Liver (tissue), 3 donors: ENCODE measurements at regions not wholly inside any gene's neighbourhood (a gene's known extent, or its start where the extent isn't known, plus 50 kb on each side); places are given as distances from the start of the nearest gene placed in this dataset.

Experiments
- ATF3 ChIP-seq: IDR thresholded peaks from 2 replicates; pipeline ENCODE4 v1.6.1; 2016; ENCODE audit warnings: antibody characterized with exemption
- NR2F2 ChIP-seq: IDR thresholded peaks from 2 replicates; pipeline ENCODE4 v1.6.1; 2016; ENCODE audit warnings: antibody characterized with exemption
- TAF1 ChIP-seq: conservative IDR thresholded peaks from 2 replicates; pipeline ENCODE4 v1.6.1; 2016; ENCODE audit warnings: antibody characterized with exemption, mild to moderate bottlenecking
- TF ChIP-seq, protein P1 (sequence below): IDR thresholded peaks from 2 replicates; pipeline ENCODE4 v1.6.1; 2016; ENCODE audit warnings: antibody characterized with exemption
- TF ChIP-seq, protein P2 (sequence below): fragments of 150-350 bp; IDR thresholded peaks from 2 replicates; pipeline ENCODE4 v1.5.1; 2017; ENCODE audit warnings: improper control_type of control experiment, low read depth, low read length; ENCODE audit not compliant: missing input control
- donor health status: healthy.
- donor health status: healthy.

DNA sequence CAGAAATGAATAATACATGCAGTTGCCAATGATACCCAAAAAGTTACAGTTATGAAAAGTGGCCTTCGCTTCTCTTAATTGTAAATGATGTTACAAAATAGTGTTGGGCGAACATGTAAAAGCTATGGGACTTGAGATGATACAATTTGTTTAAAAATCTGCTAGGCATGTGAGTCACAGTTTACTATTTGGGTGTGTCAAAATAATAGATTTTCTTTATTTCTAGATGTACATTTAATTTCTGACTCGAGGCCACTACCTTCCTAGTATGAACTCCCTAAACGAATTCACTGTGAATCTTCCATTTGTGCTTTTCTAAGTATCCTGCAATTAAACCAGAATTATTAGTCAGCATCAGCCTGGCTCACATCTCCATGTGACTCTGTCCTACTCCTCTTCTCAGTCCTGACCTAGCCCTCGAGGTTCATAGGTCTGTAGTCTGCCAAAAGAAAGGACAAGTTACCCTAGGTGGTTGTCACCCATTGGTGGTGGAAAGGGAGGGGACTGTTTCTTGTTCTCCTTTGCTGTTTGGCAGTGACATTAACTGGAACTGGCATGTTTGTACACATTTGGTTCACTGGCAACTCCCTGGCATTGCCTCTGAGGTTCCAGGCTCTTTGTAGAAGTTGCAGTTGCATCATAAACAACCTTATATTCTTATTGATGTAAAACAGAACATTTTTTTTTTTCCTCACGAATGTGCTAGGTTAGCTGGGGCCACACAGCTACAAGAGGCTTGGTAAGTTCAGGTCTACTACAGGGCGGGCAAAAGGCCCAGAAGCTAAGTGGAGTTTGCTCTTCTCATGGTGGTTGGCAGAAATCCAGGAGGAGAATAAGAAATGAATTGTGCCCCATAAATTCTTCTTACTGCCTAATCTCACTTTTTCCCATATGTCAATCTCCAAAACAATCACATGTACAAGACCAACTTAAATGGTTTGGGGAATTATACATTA lies 746.5 kb upstream of the ADAMTS5 start:
- TF ChIP-seq, protein P1, sequence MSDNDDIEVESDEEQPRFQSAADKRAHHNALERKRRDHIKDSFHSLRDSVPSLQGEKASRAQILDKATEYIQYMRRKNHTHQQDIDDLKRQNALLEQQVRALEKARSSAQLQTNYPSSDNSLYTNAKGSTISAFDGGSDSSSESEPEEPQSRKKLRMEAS: no peak
- TF ChIP-seq TAF1 (no peak), NR2F2 (no peak), ATF3 (no peak)
- TF ChIP-seq, protein P2, sequence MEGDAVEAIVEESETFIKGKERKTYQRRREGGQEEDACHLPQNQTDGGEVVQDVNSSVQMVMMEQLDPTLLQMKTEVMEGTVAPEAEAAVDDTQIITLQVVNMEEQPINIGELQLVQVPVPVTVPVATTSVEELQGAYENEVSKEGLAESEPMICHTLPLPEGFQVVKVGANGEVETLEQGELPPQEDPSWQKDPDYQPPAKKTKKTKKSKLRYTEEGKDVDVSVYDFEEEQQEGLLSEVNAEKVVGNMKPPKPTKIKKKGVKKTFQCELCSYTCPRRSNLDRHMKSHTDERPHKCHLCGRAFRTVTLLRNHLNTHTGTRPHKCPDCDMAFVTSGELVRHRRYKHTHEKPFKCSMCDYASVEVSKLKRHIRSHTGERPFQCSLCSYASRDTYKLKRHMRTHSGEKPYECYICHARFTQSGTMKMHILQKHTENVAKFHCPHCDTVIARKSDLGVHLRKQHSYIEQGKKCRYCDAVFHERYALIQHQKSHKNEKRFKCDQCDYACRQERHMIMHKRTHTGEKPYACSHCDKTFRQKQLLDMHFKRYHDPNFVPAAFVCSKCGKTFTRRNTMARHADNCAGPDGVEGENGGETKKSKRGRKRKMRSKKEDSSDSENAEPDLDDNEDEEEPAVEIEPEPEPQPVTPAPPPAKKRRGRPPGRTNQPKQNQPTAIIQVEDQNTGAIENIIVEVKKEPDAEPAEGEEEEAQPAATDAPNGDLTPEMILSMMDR: no peak
